OCI-LY1 (cell line): ENCODE measurements at regions not wholly inside any gene's neighbourhood (a gene's known extent, or its start where the extent isn't known, plus 50 kb on each side); places are given as distances from the start of the nearest gene placed in this dataset.

Experiments
- H2AFZ ChIP-seq: fragments of 200-600 bp; sonication (generic), shearing (Covaris generic); 2 replicates; pipeline ENCODE4 v1.6.0; 2014; ENCODE audit warnings: antibody characterized with exemption, mild to moderate bottlenecking, low read length
- H3F3A ChIP-seq: fragments of 200-600 bp; sonication (generic), shearing (Covaris generic); 2 replicates; pipeline ENCODE4 v1.6.0; 2014; ENCODE audit warnings: mild to moderate bottlenecking, antibody characterized with exemption, low read length, moderate library complexity; ENCODE audit not compliant: insufficient read depth
- H3K27ac ChIP-seq: fragments of 200-600 bp; sonication (generic); 2 replicates; pipeline ENCODE4 v1.5.1; 2014; ENCODE audit warnings: low read length, mixed run types, mild to moderate bottlenecking, low read depth; ENCODE audit not compliant: poor library complexity, severe bottlenecking
- H3K27me3 ChIP-seq: fragments of 200-600 bp; sonication (generic); 2 replicates; pipeline ENCODE4 v1.6.0; 2014; ENCODE audit warnings: antibody characterized with exemption, mild to moderate bottlenecking, low read length, moderate library complexity; ENCODE audit not compliant: insufficient read depth
- H3K36me3 ChIP-seq: fragments of 200-600 bp; sonication (generic); 2 replicates; pipeline ENCODE4 v1.6.1; 2014; ENCODE audit warnings: mild to moderate bottlenecking, antibody characterized with exemption, low read length, moderate library complexity, mixed read lengths; ENCODE audit not compliant: insufficient read depth
- H3K4me1 ChIP-seq: fragments of 200-600 bp; sonication (generic); 2 replicates; pipeline ENCODE4 v1.5.1; 2014; ENCODE audit warnings: mild to moderate bottlenecking, low read length, moderate library complexity; ENCODE audit not compliant: insufficient read depth, severe bottlenecking
- H3K4me2 ChIP-seq: fragments of 200-600 bp; sonication (generic), shearing (Covaris generic); 2 replicates; pipeline ENCODE4 v1.6.1; 2014; ENCODE audit warnings: low read length
- H3K4me3 ChIP-seq: fragments of 200-600 bp; sonication (generic); 2 replicates; pipeline ENCODE4 v1.5.1; 2014; ENCODE audit warnings: low read length, low read depth, mild to moderate bottlenecking, mixed read lengths; ENCODE audit not compliant: poor library complexity, severe bottlenecking
- H3K79me2 ChIP-seq: fragments of 200-600 bp; shearing (Covaris generic); 2 replicates; pipeline ENCODE4 v1.6.1; 2016; ENCODE audit warnings: mixed run types, low read length, mixed read lengths; ENCODE audit not compliant: insufficient read depth
- H3K9ac ChIP-seq: fragments of 200-600 bp; sonication (generic), shearing (Covaris generic); 2 replicates; pipeline ENCODE4 v1.6.1; 2014; ENCODE audit warnings: mild to moderate bottlenecking, low read length, mixed read lengths
- H3K9me2 ChIP-seq: fragments of 200-600 bp; sonication (generic), shearing (Covaris generic); 2 replicates; pipeline ENCODE4 v1.6.1; 2014; ENCODE audit warnings: low read depth, mild to moderate bottlenecking, low read length, mixed read lengths
- H3K9me3 ChIP-seq: fragments of 200-600 bp; shearing (Covaris generic); 2 replicates; pipeline ENCODE4 v1.6.1; 2014; ENCODE audit warnings: low read length, mixed read lengths
- H4K20me1 ChIP-seq: fragments of 200-600 bp; sonication (generic), shearing (Covaris generic); 2 replicates; pipeline ENCODE4 v1.6.0; 2016; ENCODE audit warnings: mild to moderate bottlenecking, low read length; ENCODE audit not compliant: insufficient read depth
- CTCF ChIP-seq: fragments of 200-600 bp; sonication (generic), shearing (Covaris generic); IDR thresholded peaks from 2 replicates; pipeline ENCODE4 v1.5.1; 2017; ENCODE audit warnings: mild to moderate bottlenecking, antibody characterized with exemption, low read length, moderate library complexity, mixed read lengths
- EZH2 ChIP-seq: fragments of 200-600 bp; sonication (generic), shearing (Covaris generic); IDR thresholded peaks from 2 replicates; pipeline ENCODE4 v1.8.0; 2017; ENCODE audit warnings: borderline replicate concordance, mixed run types, mild to moderate bottlenecking, antibody characterized with exemption, low read length, moderate library complexity, mixed read lengths

GRCh38 chr20:20931632-20932031 is 174.5 kb downstream of the LINC00237 start:
- H3K36me3 ChIP-seq = no peaks in the 10 kb centered on the region
- H3K4me3 ChIP-seq = no peak overlapping the region
- H3K27ac ChIP-seq = no peak overlapping the region
- H4K20me1 ChIP-seq = no peaks in the 10 kb centered on the region
- H3F3A ChIP-seq = no peaks in the 10 kb centered on the region
- TF ChIP-seq EZH2 = no peak
- no peak for TF ChIP-seq CTCF
- no peak overlapping the region for H3K4me2 ChIP-seq
- H3K27me3 ChIP-seq = no peaks in the 10 kb centered on the region
- no peaks in the 10 kb centered on the region for H3K4me1 ChIP-seq
- no peaks in the 10 kb centered on the region for H3K79me2 ChIP-seq
- no peaks in the 10 kb centered on the region for H3K9me2 ChIP-seq
- H3K9ac ChIP-seq = no peak overlapping the region
- H3K9me3 ChIP-seq = no peaks in the 10 kb centered on the region
- no peak overlapping the region for H2AFZ ChIP-seq

- TF ChIP-seq EZH2 = no peak
- Histone ChIP-seq H3K4me2 (no peak overlapping the region), H3K79me2 (no peaks in the 10 kb centered on the region), H3K9me3 (no peaks in the 10 kb centered on the region), H3K4me1 (no peaks in the 10 kb centered on the region), H3K36me3 (no peaks in the 10 kb centered on the region), H3K27me3 (no peaks in the 10 kb centered on the region), H3K9ac (no peak overlapping the region), H3K9me2 (no peaks in the 10 kb centered on the region), H3K4me3 (no peak overlapping the region), H4K20me1 (no peaks in the 10 kb centered on the region), H2AFZ (no peak overlapping the region), H3F3A (no peaks in the 10 kb centered on the region), H3K27ac (no peak overlapping the region)
Observed at GRCh38 chr20:20931024-20931423, 175.1 kb downstream of the LINC00237 start.

DNA sequence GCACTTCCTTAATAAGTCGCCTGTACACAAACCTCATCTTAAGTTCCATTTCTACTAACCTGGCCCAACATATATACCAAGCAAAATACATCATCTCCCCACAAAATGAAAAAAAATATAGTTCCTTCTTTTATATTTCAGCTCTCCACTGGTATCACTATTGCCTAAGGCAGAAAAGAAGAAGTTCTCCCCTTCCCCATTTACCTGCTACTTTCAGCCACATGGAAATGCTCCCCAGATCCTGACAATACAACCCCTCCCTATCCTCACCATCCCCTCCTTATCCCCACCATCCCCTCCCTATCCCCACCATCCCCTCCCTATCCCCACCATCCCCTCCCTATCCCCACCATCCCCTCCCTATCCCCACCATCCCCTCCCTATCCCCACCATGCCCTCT is 175.7 kb downstream of the LINC00237 start:
- Histone ChIP-seq H3K36me3 (no peaks in the 10 kb centered on the region), H3K9me3 (no peaks in the 10 kb centered on the region), H3K4me2 (no peak overlapping the region), H3F3A (no peaks in the 10 kb centered on the region), H3K9ac (no peak overlapping the region), H3K79me2 (no peaks in the 10 kb centered on the region), H3K4me1 (no peaks in the 10 kb centered on the region), H3K27me3 (no peaks in the 10 kb centered on the region), H4K20me1 (no peaks in the 10 kb centered on the region), H3K4me3 (no peak overlapping the region), H3K27ac (no peak overlapping the region), H3K9me2 (no peaks in the 10 kb centered on the region), H2AFZ (no peak overlapping the region)
- no peak for TF ChIP-seq EZH2
- TF ChIP-seq CTCF = no peak

DNA sequence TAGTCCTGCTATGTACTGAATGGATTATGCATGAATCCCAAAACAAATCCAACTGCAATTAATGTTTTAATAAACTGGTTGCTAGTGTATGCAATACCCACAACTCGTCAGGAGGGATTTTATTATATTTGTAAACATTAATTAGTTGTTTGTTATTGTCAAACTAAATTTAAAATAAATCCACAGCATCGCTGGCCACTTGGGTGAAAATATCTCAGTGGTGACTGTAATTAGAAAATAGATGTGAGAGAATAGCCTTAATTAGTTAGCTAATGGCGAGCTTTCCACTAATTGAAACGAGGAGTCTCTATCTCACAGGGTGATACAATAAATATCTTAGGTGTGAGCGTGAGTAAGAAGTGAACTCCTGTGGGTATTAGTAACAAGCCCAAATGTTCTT is 176.8 kb downstream of the LINC00237 start:
- Histone ChIP-seq H3K36me3 (no peaks in the 10 kb centered on the region), H3K9me3 (no peaks in the 10 kb centered on the region), H3K27me3 (no peaks in the 10 kb centered on the region), H3K27ac (no peak overlapping the region), H3K4me1 (no peaks in the 10 kb centered on the region), H4K20me1 (no peaks in the 10 kb centered on the region), H3F3A (no peaks in the 10 kb centered on the region), H2AFZ (no peak overlapping the region), H3K4me2 (no peak overlapping the region), H3K9me2 (no peaks in the 10 kb centered on the region), H3K4me3 (no peak overlapping the region), H3K79me2 (no peaks in the 10 kb centered on the region), H3K9ac (no peak overlapping the region)
- TF ChIP-seq CTCF (no peak), EZH2 (no peak)
